ENCODE measurements at regions not wholly inside any gene's neighbourhood (a gene's known extent, or its start where the extent isn't known, plus 50 kb on each side); places are given as distances from the start of the nearest gene placed in this dataset.
"Not testable (repeated sequence)": the region's sequence is repeated elsewhere in the genome, so short reads cannot be mapped to it uniquely, and the experiment has no call there.

DNA sequence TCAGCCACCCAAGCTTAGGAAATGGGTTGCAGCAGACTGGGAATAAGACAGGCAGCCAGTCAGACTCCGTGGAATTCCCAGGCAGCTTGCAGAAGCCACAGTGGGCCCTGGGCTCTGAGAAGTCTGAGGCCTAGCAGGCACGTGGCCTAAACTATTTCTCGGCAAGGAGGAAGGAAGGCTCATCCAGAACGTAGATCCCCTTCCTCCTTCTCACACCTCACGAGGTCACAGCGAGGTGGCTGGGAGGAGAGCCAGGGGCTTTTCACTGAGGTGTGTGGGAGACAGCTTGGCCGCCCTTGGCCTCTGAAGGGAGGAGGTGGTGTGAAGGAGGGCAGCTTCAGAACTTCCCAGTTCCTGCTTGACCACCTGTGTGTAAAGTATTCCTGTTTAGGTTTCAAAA is 77.2 kb upstream of the CCZ1B start:
- H4K91ac ChIP-seq (replicated peaks; ENCODE audit: insufficient read length, low read length); H2BK5ac ChIP-seq (ENCODE audit: low read depth, low read length); H3K4me2 ChIP-seq (ENCODE audit: insufficient read depth in 1 of 2, low read depth in 2 of 2, low read length in 2 of 2); H3K27ac ChIP-seq (ENCODE audit: low read depth, low read length); H4K20me1 ChIP-seq (replicated peaks in 1 of 2; ENCODE audit: control insufficient read depth in 1 of 2, insufficient read depth in 2 of 2, low read length in 2 of 2); POLR2A ChIA-PET (ENCODE audit: partially characterized antibody); H3K36me3 ChIP-seq (ENCODE audit: control insufficient read depth in 2 of 4, insufficient read depth in 4 of 4, low read length in 3 of 4); H3K9me3 ChIP-seq (ENCODE audit: insufficient read depth in 2 of 2, low read depth in 1 of 2, low read length in 1 of 2); CTCF ChIA-PET (ENCODE audit: partially characterized antibody); H4K5ac ChIP-seq (ENCODE audit: insufficient read length, low read depth, low read length); H3K4ac ChIP-seq (replicated peaks; ENCODE audit: insufficient read length, low read depth, low read length); DNase-seq (ENCODE audit: low read depth in 1 of 2, low spot score in 2 of 2); H3K4me1 ChIP-seq (replicated peaks in 1 of 4; ENCODE audit: control insufficient read depth in 3 of 4, insufficient read depth in 4 of 4, low read length in 3 of 4); H3K9ac ChIP-seq (replicated peaks in 1 of 4; ENCODE audit: extremely low read depth in 1 of 4, low read depth in 3 of 4, low read length in 3 of 4); H3K14ac ChIP-seq (ENCODE audit: insufficient read length); H3K79me1 ChIP-seq (ENCODE audit: low read depth, low read length); H3K23me2 ChIP-seq (ENCODE audit: low read depth, low read length); H3K56ac ChIP-seq (replicated peaks; ENCODE audit: insufficient read length, low read depth, low read length); H3K79me2 ChIP-seq (ENCODE audit: control insufficient read depth in 1 of 2, insufficient read depth in 2 of 2, low read length in 2 of 2); H3K4me3 ChIP-seq (ENCODE audit: extremely low read depth in 1 of 4, insufficient read depth in 2 of 4, low read depth in 3 of 4, low read length in 4 of 4); FAIRE-seq; H2AK5ac ChIP-seq (ENCODE audit: low read depth, low read length); H4K8ac ChIP-seq (ENCODE audit: extremely low read depth, insufficient read depth, low read length); H3K27me3 ChIP-seq (replicated peaks in 1 of 4; ENCODE audit: control insufficient read depth in 3 of 4, extremely low read depth in 1 of 4, insufficient read depth in 3 of 4, low read length in 3 of 4); H3K23ac ChIP-seq (ENCODE audit: insufficient read length); H2AFZ ChIP-seq (ENCODE audit: low read length); H2BK120ac ChIP-seq (replicated peaks; ENCODE audit: low read depth, low read length): not testable (repeated sequence)
- peak overlapping the region; percentile 78 for H3K18ac ChIP-seq (ENCODE audit: extremely low read depth, low read length)
- 0 out of 2 replicates have a peak overlapping the region, but pooled peaks have one; percentile 46 for H2BK15ac ChIP-seq (ENCODE audit: low read length)
- 82% methylated on average over 7 of the region's 7 CpGs; no CpG with 5 or more reads in 1 of the 2 experiments for WGBS, 2 experiments (ENCODE audit: extremely low coverage in 1 of 2, insufficient coverage in 1 of 2, insufficient read length in 1 of 2, insufficient replicate concordance in 2 of 2, low coverage in 1 of 2, low lambda C conversion rate in 2 of 2, missing lambda C conversion rate in 1 of 2)
- 0 out of 2 replicates have a peak overlapping the region, but pooled peaks have one; percentile 86 for H2BK20ac ChIP-seq (ENCODE audit: low read length)
- peak overlapping the region; percentile 75; the same call in 1 of the 2 replicates for H2BK12ac ChIP-seq (ENCODE audit: low read depth, low read length)

DNA sequence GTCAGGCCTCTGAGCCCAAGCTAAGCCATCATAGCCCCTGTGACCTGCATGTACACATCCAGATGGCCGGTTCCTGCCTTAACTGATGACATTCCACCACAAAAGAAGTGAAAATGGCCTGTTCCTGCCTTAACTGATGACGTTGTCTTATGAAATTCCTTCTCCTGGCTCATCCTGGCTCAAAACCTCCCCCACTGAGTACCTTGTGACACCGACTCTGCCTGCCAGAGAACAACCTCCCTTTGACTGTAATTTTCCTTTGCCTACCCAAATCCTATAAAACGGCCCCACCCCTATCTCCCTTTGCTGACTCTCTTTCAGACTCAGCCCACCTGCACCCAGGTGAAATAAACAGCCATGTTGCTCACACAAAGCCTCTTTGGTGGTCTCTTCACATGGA is 77.7 kb upstream of the CCZ1B start:
- not testable (repeated sequence) for H3K36me3 ChIP-seq (ENCODE audit: control insufficient read depth in 2 of 4, insufficient read depth in 4 of 4, low read length in 3 of 4)

More for the DNA sequence above, 77.7 kb upstream of the CCZ1B start:
- H2BK120ac ChIP-seq (replicated peaks; ENCODE audit: low read depth, low read length); H3K14ac ChIP-seq (ENCODE audit: insufficient read length); CTCF ChIA-PET (ENCODE audit: partially characterized antibody); H3K27me3 ChIP-seq (replicated peaks in 1 of 4; ENCODE audit: control insufficient read depth in 3 of 4, extremely low read depth in 1 of 4, insufficient read depth in 3 of 4, low read length in 3 of 4); H2AK5ac ChIP-seq (ENCODE audit: low read depth, low read length); H3K23ac ChIP-seq (ENCODE audit: insufficient read length); H3K79me2 ChIP-seq (ENCODE audit: control insufficient read depth in 1 of 2, insufficient read depth in 2 of 2, low read length in 2 of 2); H4K5ac ChIP-seq (ENCODE audit: insufficient read length, low read depth, low read length); H2AFZ ChIP-seq (ENCODE audit: low read length); FAIRE-seq; H3K18ac ChIP-seq (ENCODE audit: extremely low read depth, low read length); DNase-seq (ENCODE audit: low read depth in 1 of 2, low spot score in 2 of 2); H3K4me3 ChIP-seq (ENCODE audit: extremely low read depth in 1 of 4, insufficient read depth in 2 of 4, low read depth in 3 of 4, low read length in 4 of 4); H3K4me2 ChIP-seq (ENCODE audit: insufficient read depth in 1 of 2, low read depth in 2 of 2, low read length in 2 of 2); H3K4ac ChIP-seq (replicated peaks; ENCODE audit: insufficient read length, low read depth, low read length); H3K9ac ChIP-seq (replicated peaks in 1 of 4; ENCODE audit: extremely low read depth in 1 of 4, low read depth in 3 of 4, low read length in 3 of 4); H4K20me1 ChIP-seq (replicated peaks in 1 of 2; ENCODE audit: control insufficient read depth in 1 of 2, insufficient read depth in 2 of 2, low read length in 2 of 2); H3K9me3 ChIP-seq (ENCODE audit: insufficient read depth in 2 of 2, low read depth in 1 of 2, low read length in 1 of 2); H4K8ac ChIP-seq (ENCODE audit: extremely low read depth, insufficient read depth, low read length); H2BK20ac ChIP-seq (ENCODE audit: low read length); H2BK15ac ChIP-seq (ENCODE audit: low read length); H3K56ac ChIP-seq (replicated peaks; ENCODE audit: insufficient read length, low read depth, low read length); H3K23me2 ChIP-seq (ENCODE audit: low read depth, low read length); H3K79me1 ChIP-seq (ENCODE audit: low read depth, low read length); H2BK12ac ChIP-seq (ENCODE audit: low read depth, low read length); H4K91ac ChIP-seq (replicated peaks; ENCODE audit: insufficient read length, low read length); H3K4me1 ChIP-seq (replicated peaks in 1 of 4; ENCODE audit: control insufficient read depth in 3 of 4, insufficient read depth in 4 of 4, low read length in 3 of 4); H2BK5ac ChIP-seq (ENCODE audit: low read depth, low read length); POLR2A ChIA-PET (ENCODE audit: partially characterized antibody); H3K27ac ChIP-seq (ENCODE audit: low read depth, low read length): not testable (repeated sequence)
- WGBS, 2 experiments (ENCODE audit: extremely low coverage in 1 of 2, insufficient coverage in 1 of 2, insufficient read length in 1 of 2, insufficient replicate concordance in 2 of 2, low coverage in 1 of 2, low lambda C conversion rate in 2 of 2, missing lambda C conversion rate in 1 of 2), result 84% methylated on average over 4 of the region's 4 CpGs; no CpG with 5 or more reads in 1 of the 2 experiments
